K562 (cell line): ENCODE measurements at regions not wholly inside any gene's neighbourhood (a gene's known extent, or its start where the extent isn't known, plus 50 kb on each side); places are given as distances from the start of the nearest gene placed in this dataset.

Experiments used
- CBX1 ChIP-seq: sonication (generic); IDR thresholded peaks from 2 replicates; pipeline ENCODE4 v1.6.1; 2016; ENCODE audit warnings: antibody characterized with exemption, low read depth, mild to moderate bottlenecking
- CBX2 ChIP-seq: fragments of 200-600 bp; sonication (generic); IDR thresholded peaks from one replicate; pipeline ENCODE4 v1.6.1; 2012; ENCODE audit warnings: mild to moderate bottlenecking, low read length, inconsistent platforms; ENCODE audit not compliant: insufficient read depth, poor library complexity, severe bottlenecking
- FOXA1 ChIP-seq: fragments of 450-650 bp; IDR thresholded peaks from 2 replicates; pipeline ENCODE4 v1.6.1; 2016; ENCODE audit warnings: mild to moderate bottlenecking, borderline replicate concordance
- MEF2D ChIP-seq: conservative IDR thresholded peaks from 2 replicates; pipeline ENCODE4 v1.6.1; 2016; ENCODE audit warnings: low read depth, missing genetic modification characterization, missing compliant biosample characterization
- NKRF ChIP-seq: fragments of 450-650 bp; IDR thresholded peaks from 2 replicates; pipeline ENCODE4 v1.6.1; 2016; ENCODE audit warnings: borderline replicate concordance
- NUFIP1 ChIP-seq: fragments of 450-650 bp; IDR thresholded peaks from 2 replicates; pipeline ENCODE4 v1.6.1; 2018; ENCODE audit not compliant: partially characterized antibody
- POLR2AphosphoS5 ChIP-seq: IDR thresholded peaks from 2 replicates; pipeline ENCODE4 v1.6.1; 2011; ENCODE audit warnings: mild to moderate bottlenecking, low read depth, low read length, moderate library complexity; ENCODE audit not compliant: control insufficient read depth, insufficient read depth
- SIN3A ChIP-seq, 2 experiments: fragments of 150-350 bp in 1 of 2; IDR thresholded peaks; 2 replicates each; pipeline ENCODE4 v1.6.1; 2011 to 2016; ENCODE audit warnings: borderline replicate concordance in 2 of 2, low read depth in 2 of 2, low read length in 2 of 2, mild to moderate bottlenecking in 2 of 2, moderate library complexity in 2 of 2; ENCODE audit not compliant: control insufficient read depth in 1 of 2

- no peak for TF ChIP-seq FOXA1
- TF ChIP-seq SIN3A (IDR thresholded peaks at IDR 0.05; ENCODE audit: borderline replicate concordance in 2 of 2, control insufficient read depth in 1 of 2, low read depth in 2 of 2, low read length in 2 of 2): no peak
- TF ChIP-seq CBX1: no peak
- no peak for TF ChIP-seq MEF2D (tag)
- TF ChIP-seq CBX2: no peak
- no peak for TF ChIP-seq POLR2AphosphoS5
- TF ChIP-seq NKRF: no peak
- TF ChIP-seq NUFIP1: no peak
These were observed 177.9 kb upstream of the SETBP1 start for GRCh38 chr18:44502790-44503189.
